Endodermal cell (in vitro differentiated cells): ENCODE measurements at regions not wholly inside any gene's neighbourhood (a gene's known extent, or its start where the extent isn't known, plus 50 kb on each side); places are given as distances from the start of the nearest gene placed in this dataset.

Source experiments
- DNase-seq: peaks from one replicate; pipeline ENCODE4 v3.0.0-alpha.2; 2017
- H3K27ac ChIP-seq: 2 replicates; pipeline ENCODE4 v1.5.1; 2013; ENCODE audit warnings: mild to moderate bottlenecking, low read depth, low read length, moderate library complexity
- H3K27me3 ChIP-seq: 2 replicates; pipeline ENCODE4 v1.6.1; 2013; ENCODE audit warnings: mild to moderate bottlenecking, low read length, moderate library complexity; ENCODE audit not compliant: insufficient read depth, control insufficient read depth, poor library complexity, severe bottlenecking
- H3K36me3 ChIP-seq: 2 replicates; pipeline ENCODE4 v1.7.0; 2013; ENCODE audit warnings: mild to moderate bottlenecking, low read length, moderate library complexity; ENCODE audit not compliant: control insufficient read depth, insufficient read depth
- H3K4me1 ChIP-seq: one replicate; pipeline ENCODE4 v1.7.0; 2013; ENCODE audit warnings: low read length; ENCODE audit not compliant: control insufficient read depth, insufficient read depth
- H3K4me3 ChIP-seq: 2 replicates; pipeline ENCODE4 v1.5.1; 2013; ENCODE audit warnings: mild to moderate bottlenecking, low read length, moderate library complexity
- H3K9ac ChIP-seq: 2 replicates; pipeline ENCODE4 v1.6.1; 2013; ENCODE audit warnings: mild to moderate bottlenecking, low read length, moderate library complexity; ENCODE audit not compliant: poor library complexity, severe bottlenecking; ENCODE audit errors: extremely low read depth
- H3K9me3 ChIP-seq: 2 replicates; pipeline ENCODE4 v1.6.1; 2013; ENCODE audit warnings: mild to moderate bottlenecking, low read length, moderate library complexity; ENCODE audit not compliant: control insufficient read depth
- H3K27ac Mint-ChIP-seq: 2 replicates; pipeline ENCODE4 v1.8.0; 2020; ENCODE audit warnings: mixed read lengths
- H3K27me3 Mint-ChIP-seq: 2 replicates; pipeline ENCODE4 v1.8.0; 2021; ENCODE audit warnings: mild to moderate bottlenecking, mixed read lengths; ENCODE audit not compliant: insufficient read depth
- H3K36me3 Mint-ChIP-seq: 2 replicates; pipeline ENCODE4 v1.8.0; 2020; ENCODE audit warnings: low read depth, mixed read lengths
- H3K4me1 Mint-ChIP-seq: 2 replicates; pipeline ENCODE4 v1.8.0; 2020; ENCODE audit warnings: mixed read lengths
- H3K4me3 Mint-ChIP-seq: 2 replicates; pipeline ENCODE4 v1.8.0; 2020; ENCODE audit warnings: mild to moderate bottlenecking, moderate library complexity, mixed read lengths
- H3K9me3 Mint-ChIP-seq: 2 replicates; pipeline ENCODE4 v1.8.0; 2020; ENCODE audit warnings: mild to moderate bottlenecking, mixed read lengths
- CTCF ChIP-seq: fragments of 200-600 bp; sonication (generic); conservative IDR thresholded peaks from 2 replicates; pipeline ENCODE4 v1.5.0; 2021; ENCODE audit warnings: antibody characterized with exemption, mild to moderate bottlenecking
- WGBS, 2 experiments: methylation state at CpG; one replicate each; pipeline versions ENCODE4 v1.1.5 to v1.1.7; 2013; ENCODE audit warnings: missing lambda C conversion rate in 2 of 2, mixed read lengths in 1 of 2; ENCODE audit not compliant: insufficient coverage in 1 of 2, insufficient read length in 1 of 2; 5-methylcytosine and 5-hydroxymethylcytosine counted together

- peaks cover 12% of the 10 kb centered on the region for H3K9me3 ChIP-seq
- TF ChIP-seq CTCF, result no peak
- no peaks in the 10 kb centered on the region for H3K36me3 ChIP-seq
- no peak overlapping the region for H3K4me3 ChIP-seq
- peaks cover 9% of the 10 kb centered on the region for H3K9me3 Mint-ChIP-seq
- H3K4me1 Mint-ChIP-seq, result peaks cover 11% of the 10 kb centered on the region
- 99 to 100% methylated on average over 1 to 2 of the region's 3 CpGs for WGBS, 2 experiments
- H3K36me3 Mint-ChIP-seq, result no peaks in the 10 kb centered on the region
- H3K27ac Mint-ChIP-seq, result no peak overlapping the region
- no peaks in the 10 kb centered on the region for H3K27me3 Mint-ChIP-seq
- H3K9ac ChIP-seq, result no peak overlapping the region
- H3K27me3 ChIP-seq, result no peaks in the 10 kb centered on the region
- H3K4me3 Mint-ChIP-seq, result no peak overlapping the region
- H3K27ac ChIP-seq, result no peak overlapping the region
- peaks cover 9% of the 10 kb centered on the region for H3K4me1 ChIP-seq
- DNase-seq, result no peak
Measured at GRCh38 chr1:8184301-8184700, 133.6 kb upstream of the SLC45A1 start.

DNA sequence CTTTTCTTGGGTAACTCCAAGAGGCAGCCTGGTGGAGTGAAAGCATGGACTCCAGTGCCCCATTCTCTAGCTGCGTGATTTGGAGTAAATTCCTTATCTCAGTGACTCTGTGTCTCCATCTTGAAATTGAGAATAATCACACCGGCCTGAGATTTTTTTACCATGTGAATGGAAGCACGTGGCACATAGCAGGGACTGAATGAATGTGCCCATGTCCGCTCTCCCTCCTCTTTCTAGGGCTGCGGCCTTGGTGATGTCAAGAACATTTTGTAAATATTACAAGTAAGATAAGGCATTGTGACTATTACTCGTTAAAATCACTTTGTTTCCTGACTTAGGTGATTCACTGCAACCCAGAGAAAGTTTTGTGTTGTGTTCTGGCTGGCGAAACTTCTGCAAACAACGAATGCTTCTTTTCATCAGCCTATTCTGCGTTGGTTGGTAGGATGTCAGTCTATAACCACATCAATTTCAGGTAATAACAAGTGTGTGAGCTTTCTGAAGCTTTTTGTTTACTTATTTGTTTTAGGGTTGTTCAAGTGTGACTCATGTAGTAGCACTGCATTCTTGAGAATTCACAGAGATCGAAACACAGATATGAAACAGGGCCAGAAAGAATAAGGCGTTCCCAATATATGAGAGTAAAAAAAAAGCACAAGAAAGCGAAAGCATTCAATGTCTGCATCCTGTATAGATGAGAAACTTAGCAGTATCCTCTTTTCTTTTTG, 135.7 kb upstream of the SLC45A1 start:
- Histone ChIP-seq H3K9me3 (peaks cover 22% of the 10 kb centered on the region), H3K27ac (no peak overlapping the region), H3K4me1 (peaks cover 9% of the 10 kb centered on the region), H3K36me3 (no peaks in the 10 kb centered on the region), H3K4me3 (no peak overlapping the region), H3K9ac (no peak overlapping the region), H3K27me3 (no peaks in the 10 kb centered on the region)
- no peak for DNase-seq
- no peak for TF ChIP-seq CTCF
- 87 to 97% methylated on average over 7 to 12 of the region's 12 CpGs for WGBS, 2 experiments
- no peaks in the 10 kb centered on the region for H3K27me3 Mint-ChIP-seq
- no peak overlapping the region for H3K4me3 Mint-ChIP-seq
- peaks cover 11% of the 10 kb centered on the region for H3K4me1 Mint-ChIP-seq
- H3K9me3 Mint-ChIP-seq, result peaks cover 20% of the 10 kb centered on the region
- H3K27ac Mint-ChIP-seq, result no peak overlapping the region
- H3K36me3 Mint-ChIP-seq, result no peaks in the 10 kb centered on the region

DNA sequence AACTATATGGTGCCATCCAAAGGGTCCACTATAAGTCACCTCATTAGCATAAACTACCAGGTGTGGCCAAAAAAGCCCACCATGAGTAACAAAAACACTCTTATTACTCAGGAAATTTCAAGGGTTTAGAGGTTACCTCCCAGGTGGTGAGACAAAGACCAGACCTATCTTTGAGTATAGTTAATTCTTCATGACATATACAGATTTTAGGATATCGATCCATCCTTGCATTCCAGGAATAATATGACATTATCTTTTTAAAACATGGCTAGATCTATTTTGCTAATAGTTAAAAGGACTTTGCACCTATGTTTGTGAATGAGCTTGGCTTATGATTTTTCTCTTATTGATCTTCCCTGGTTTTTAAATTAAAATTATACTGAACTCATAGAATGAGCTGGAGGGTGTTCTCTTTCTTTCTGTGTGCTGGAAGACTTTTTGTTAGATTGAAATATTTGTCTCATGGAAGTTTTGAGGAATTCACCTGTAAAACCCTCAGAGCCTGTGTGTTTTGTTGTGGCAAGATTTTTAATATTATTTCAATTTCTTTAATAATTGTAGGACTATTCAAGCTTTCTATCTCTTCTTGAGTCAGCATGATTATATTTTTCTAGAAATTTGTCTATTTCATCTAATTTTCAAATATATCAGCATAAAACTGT, 138.7 kb upstream of the SLC45A1 start:
- Mint-ChIP-seq H3K27me3 (no peaks in the 10 kb centered on the region), H3K9me3 (peaks cover 20% of the 10 kb centered on the region), H3K4me1 (peaks cover 11% of the 10 kb centered on the region), H3K27ac (no peak overlapping the region), H3K4me3 (no peak overlapping the region), H3K36me3 (no peaks in the 10 kb centered on the region)
- no peaks in the 10 kb centered on the region for H3K27me3 ChIP-seq
- H3K9ac ChIP-seq, result no peak overlapping the region
- no peak for TF ChIP-seq CTCF
- peaks cover 9% of the 10 kb centered on the region for H3K4me1 ChIP-seq
- H3K27ac ChIP-seq, result no peak overlapping the region
- no peaks in the 10 kb centered on the region for H3K36me3 ChIP-seq
- H3K4me3 ChIP-seq, result peak overlapping the region; percentile 32
- DNase-seq, result no peak
- WGBS, 2 experiments, result 100% methylated on average over 1 of the region's 1 CpG; no CpG with 5 or more reads in 1 of the 2 experiments
- peaks cover 22% of the 10 kb centered on the region for H3K9me3 ChIP-seq
